GM19240 (cell line): ENCODE measurements at regions not wholly inside any gene's neighbourhood (a gene's known extent, or its start where the extent isn't known, plus 50 kb on each side); places are given as distances from the start of the nearest gene placed in this dataset.

Experiments used
- DNase-seq: peaks from one replicate; pipeline ENCODE4 v3.0.0; 2011; ENCODE audit warnings: low spot score; ENCODE audit not compliant: insufficient read length

GRCh38 chr10:75294866-75295701 is 59.3 kb upstream of the COMTD1 start:
- peak; percentile 23 for DNase-seq

DNA sequence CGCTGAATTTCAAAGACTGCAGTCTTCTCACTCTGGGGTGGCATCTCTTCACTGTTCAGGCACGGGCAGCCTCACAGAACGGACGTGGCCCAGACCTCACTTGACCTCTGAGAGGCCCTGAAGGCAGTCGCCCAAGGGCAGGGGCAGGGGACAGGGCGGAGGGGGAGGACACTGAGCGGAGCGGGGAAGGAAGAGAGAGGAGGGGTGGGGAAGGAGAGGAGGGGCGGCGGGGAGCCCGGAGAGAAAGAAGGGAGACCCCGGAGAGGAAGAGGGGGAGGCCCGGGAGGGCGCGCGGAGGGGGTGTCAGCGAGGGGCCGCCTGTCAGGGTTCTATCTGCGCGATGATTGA is 58.7 kb upstream of the COMTD1 start:
- no peak for DNase-seq

- no peak for DNase-seq
These were observed 58.3 kb upstream of the COMTD1 start for GRCh38 chr10:75294031-75294437.

GRCh38 chr10:75293446-75293820 is 57.7 kb upstream of the COMTD1 start:
- no peak for DNase-seq

- no peak for DNase-seq
These were observed 57.2 kb upstream of the COMTD1 start for GRCh38 chr10:75292794-75293445.

DNA sequence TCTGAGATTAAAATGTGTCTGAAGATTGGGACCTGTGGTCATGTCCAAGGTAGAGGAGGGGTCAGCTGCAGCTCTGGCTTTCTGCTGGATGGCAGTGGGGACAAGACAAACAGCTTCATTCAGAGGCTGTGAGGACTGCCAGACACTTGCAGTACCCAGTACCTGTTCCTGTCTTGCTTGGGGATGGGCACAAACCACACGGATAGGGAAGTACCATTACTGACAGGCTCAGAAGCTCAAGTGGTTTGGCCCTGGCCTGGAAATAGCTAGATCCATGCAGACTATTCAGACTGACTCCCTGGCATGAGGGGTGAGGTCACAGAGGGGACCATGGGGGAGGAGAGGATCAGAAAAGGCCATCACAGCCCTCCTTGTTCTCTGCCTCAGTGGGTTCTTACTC is 56.0 kb upstream of the COMTD1 start:
- DNase-seq = no peak

DNA sequence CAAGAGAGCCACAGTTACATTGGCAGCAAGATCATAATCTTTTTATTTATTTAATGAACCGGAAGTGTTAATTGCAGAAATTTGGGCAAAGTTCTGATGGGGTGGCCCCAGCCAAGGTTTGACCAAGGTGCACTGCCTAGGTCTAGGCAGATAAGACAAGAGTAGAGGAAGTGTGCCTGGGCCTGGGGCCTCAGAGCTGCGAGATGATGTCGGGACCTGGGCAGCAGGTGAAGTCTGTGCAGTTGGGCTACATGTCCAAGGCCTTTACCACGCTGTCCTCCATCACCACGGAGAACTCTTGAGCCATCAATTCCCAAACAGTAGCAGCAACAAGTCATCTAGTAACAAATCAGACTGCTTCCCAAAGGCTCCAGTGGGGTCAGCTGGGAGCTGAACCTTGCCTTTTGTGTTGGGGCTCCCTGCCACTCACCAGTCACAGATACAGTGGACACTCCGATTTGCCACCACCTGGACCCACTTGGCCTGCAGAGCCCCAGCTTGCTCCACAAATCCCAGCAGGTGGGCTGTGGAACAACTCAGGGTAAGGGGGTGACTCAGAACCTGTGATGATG is 52.5 kb upstream of the COMTD1 start:
- no peak for DNase-seq

DNA sequence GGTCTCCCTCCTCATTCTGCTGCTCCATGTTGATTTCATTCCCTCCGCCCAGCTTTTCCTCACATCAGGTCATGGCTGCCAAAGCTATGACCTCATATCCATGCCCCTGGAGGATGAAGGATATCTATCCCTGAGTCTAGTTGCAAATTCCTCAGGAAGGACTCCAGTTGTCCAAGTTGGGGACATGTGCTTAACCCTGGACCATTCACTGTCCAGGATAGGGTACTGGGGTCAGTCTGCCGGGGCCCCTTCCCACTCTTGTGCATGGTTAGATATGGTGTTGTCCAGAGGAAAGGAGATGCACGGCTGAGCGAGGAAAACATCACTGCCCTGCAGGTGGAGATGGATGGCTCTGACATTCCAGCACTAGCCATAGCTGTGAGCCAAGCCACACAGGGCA is 51.9 kb upstream of the COMTD1 start:
- DNase-seq = no peak

GRCh38 chr10:75286901-75287300 is 51.1 kb upstream of the COMTD1 start:
- DNase-seq = no peak
